SHP77 (cell line): ENCODE measurements at regions not wholly inside any gene's neighbourhood (a gene's known extent, or its start where the extent isn't known, plus 50 kb on each side); places are given as distances from the start of the nearest gene placed in this dataset.
"Not testable (repeated sequence)": the region's sequence is repeated elsewhere in the genome, so short reads cannot be mapped to it uniquely, and the experiment has no call there.

ENCODE experiments used
- DNase-seq, 2 experiments: peaks; one replicate each; lab custom pipeline; 2025; lab: John Stamatoyannopoulos, UW

- no peak for DNase-seq
These were observed 132.3 kb upstream of the TAF11L2 start for GRCh38 chr5:17365811-17366138.

- no peak for DNase-seq
These were observed 130.7 kb upstream of the TAF11L2 start for GRCh38 chr5:17367256-17367840.

- no peak for DNase-seq
These were observed 127.4 kb upstream of the TAF11L2 start for GRCh38 chr5:17370651-17371050.

- no peak for DNase-seq
These were observed 124.6 kb upstream of the TAF11L2 start for GRCh38 chr5:17373406-17373805.

- no peak for DNase-seq
These were observed 124.0 kb upstream of the TAF11L2 start for GRCh38 chr5:17373814-17374556.

GRCh38 chr5:17374973-17375742, 122.9 kb upstream of the TAF11L2 start:
- DNase-seq, result no peak

GRCh38 chr5:17375886-17376285, 122.1 kb upstream of the TAF11L2 start:
- DNase-seq, result not testable (repeated sequence)

GRCh38 chr5:17378346-17378997, 119.6 kb upstream of the TAF11L2 start:
- DNase-seq, result no peak

GRCh38 chr5:17379100-17379951, 118.7 kb upstream of the TAF11L2 start:
- DNase-seq, result no peak

- no peak for DNase-seq
These were observed 116.1 kb upstream of the TAF11L2 start for GRCh38 chr5:17381932-17382331.

- no peak for DNase-seq
These were observed 114.5 kb upstream of the TAF11L2 start for GRCh38 chr5:17383526-17383925.

GRCh38 chr5:17384181-17384580, 113.8 kb upstream of the TAF11L2 start:
- no peak for DNase-seq

- DNase-seq, result no peak
These were observed 109.3 kb upstream of the TAF11L2 start for GRCh38 chr5:17388717-17389116.

- no peak for DNase-seq
These were observed 103.9 kb upstream of the TAF11L2 start for GRCh38 chr5:17394086-17394485.

- no peak for DNase-seq
These were observed 102.7 kb upstream of the TAF11L2 start for GRCh38 chr5:17395106-17395880.

GRCh38 chr5:17396247-17396646, 101.8 kb upstream of the TAF11L2 start:
- no peak for DNase-seq

GRCh38 chr5:17398431-17398830, 99.6 kb upstream of the TAF11L2 start:
- no peak for DNase-seq

GRCh38 chr5:17398866-17399835, 98.9 kb upstream of the TAF11L2 start:
- no peak for DNase-seq

GRCh38 chr5:17399931-17400330, 98.1 kb upstream of the TAF11L2 start:
- DNase-seq, result no peak
